Fibroblast of skin of left quadriceps (primary cell): ENCODE measurements at regions not wholly inside any gene's neighbourhood (a gene's known extent, or its start where the extent isn't known, plus 50 kb on each side); places are given as distances from the start of the nearest gene placed in this dataset.
"Not testable (repeated sequence)": the region's sequence is repeated elsewhere in the genome, so short reads cannot be mapped to it uniquely, and the experiment has no call there.

ENCODE experiments used
- DNase-seq, 2 experiments: peaks; one replicate each; pipeline ENCODE4 v3.0.0-alpha.2; 2013; ENCODE audit warnings: low read depth in 2 of 2

- no peak for DNase-seq
These were observed 302.7 kb downstream of the RFPL4B start for GRCh38 chr6:112649853-112650252.

GRCh38 chr6:112651239-112651638, 304.1 kb downstream of the RFPL4B start:
- DNase-seq, result no peak

GRCh38 chr6:112659912-112660311, 312.8 kb downstream of the RFPL4B start:
- DNase-seq, result no peak

- DNase-seq, result no peak
These were observed 313.5 kb downstream of the RFPL4B start for GRCh38 chr6:112660626-112661025.

GRCh38 chr6:112663698-112664097, 316.6 kb downstream of the RFPL4B start:
- DNase-seq, result no peak

GRCh38 chr6:112665114-112665513, 318.0 kb downstream of the RFPL4B start:
- DNase-seq, result peak; percentile 70 to 72

GRCh38 chr6:112665815-112666214, 318.7 kb downstream of the RFPL4B start:
- peak in 1 of 2 experiments; percentile 28 for DNase-seq

- DNase-seq, result no peak
These were observed 320.3 kb downstream of the RFPL4B start for GRCh38 chr6:112667427-112667826.

GRCh38 chr6:112680091-112680490, 333.0 kb downstream of the RFPL4B start:
- DNase-seq, result no peak

- DNase-seq, result no peak
These were observed 334.9 kb downstream of the RFPL4B start for GRCh38 chr6:112682071-112682470.

- no peak for DNase-seq
These were observed 336.0 kb downstream of the RFPL4B start for GRCh38 chr6:112683106-112683505.

- peak; percentile 93 to 94 for DNase-seq
These were observed 336.8 kb downstream of the RFPL4B start for GRCh38 chr6:112683926-112684325.

GRCh38 chr6:112685521-112686220, 338.5 kb downstream of the RFPL4B start:
- not testable (repeated sequence) for DNase-seq

GRCh38 chr6:112688487-112689165, 341.5 kb downstream of the RFPL4B start:
- not testable (repeated sequence) for DNase-seq

GRCh38 chr6:112689183-112689858, 342.2 kb downstream of the RFPL4B start:
- not testable (repeated sequence) for DNase-seq

GRCh38 chr6:112690497-112691202, 343.5 kb downstream of the RFPL4B start:
- DNase-seq, result peak; percentile 88

GRCh38 chr6:112691289-112691688, 344.2 kb downstream of the RFPL4B start:
- DNase-seq, result peak; percentile 85 to 88

- no peak for DNase-seq
These were observed 347.9 kb downstream of the RFPL4B start for GRCh38 chr6:112695001-112695400.

- DNase-seq, result no peak
These were observed 350.1 kb downstream of the RFPL4B start for GRCh38 chr6:112697265-112697664.

- peak; percentile 83 for DNase-seq
These were observed 354.1 kb downstream of the RFPL4B start for GRCh38 chr6:112701201-112701600.

GRCh38 chr6:112710710-112711109, 363.6 kb downstream of the RFPL4B start:
- DNase-seq, result no peak

- no peak for DNase-seq
These were observed 366.3 kb downstream of the RFPL4B start for GRCh38 chr6:112713402-112713801.
